HG02938 (cell line): ENCODE measurements at regions not wholly inside any gene's neighbourhood (a gene's known extent, or its start where the extent isn't known, plus 50 kb on each side); places are given as distances from the start of the nearest gene placed in this dataset.

Experiments
- ATAC-seq: cut with Tn5 transposase; IDR thresholded peaks from one replicate; pipeline ENCODE4 v1.9.1; 2021; ENCODE audit warnings: mild to moderate bottlenecking, moderate library complexity; ENCODE audit not compliant: unreplicated experiment

DNA sequence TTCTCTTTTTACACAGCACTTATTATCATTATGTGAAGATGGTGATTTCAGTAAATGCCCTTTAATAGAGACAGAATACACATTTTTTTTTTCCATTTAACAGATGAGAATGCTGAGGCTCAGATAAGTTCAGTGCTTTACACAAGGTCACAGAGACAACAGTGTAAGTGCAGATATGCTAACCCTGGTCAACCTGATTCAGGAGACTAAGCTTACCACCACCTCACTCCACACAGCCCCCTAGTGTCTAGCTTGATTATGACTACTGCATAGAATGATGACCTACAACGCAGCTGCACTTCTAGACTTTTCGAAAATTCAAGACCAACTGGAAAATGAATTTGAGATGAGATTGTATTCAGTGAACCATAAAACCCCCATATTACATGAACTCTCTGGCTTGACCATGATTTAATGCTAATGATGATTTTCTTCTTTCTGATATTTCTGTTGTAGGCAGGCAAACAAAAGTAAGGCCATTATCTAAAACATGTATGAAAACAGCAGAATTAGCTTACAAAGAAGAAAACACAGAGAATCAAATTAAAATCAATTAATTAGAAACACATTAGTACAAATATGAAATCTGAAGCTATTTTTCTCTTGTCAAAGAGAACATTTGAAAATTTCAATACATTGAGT is 212.1 kb upstream of the PHACTR1 start:
- ATAC-seq, result no peak

DNA sequence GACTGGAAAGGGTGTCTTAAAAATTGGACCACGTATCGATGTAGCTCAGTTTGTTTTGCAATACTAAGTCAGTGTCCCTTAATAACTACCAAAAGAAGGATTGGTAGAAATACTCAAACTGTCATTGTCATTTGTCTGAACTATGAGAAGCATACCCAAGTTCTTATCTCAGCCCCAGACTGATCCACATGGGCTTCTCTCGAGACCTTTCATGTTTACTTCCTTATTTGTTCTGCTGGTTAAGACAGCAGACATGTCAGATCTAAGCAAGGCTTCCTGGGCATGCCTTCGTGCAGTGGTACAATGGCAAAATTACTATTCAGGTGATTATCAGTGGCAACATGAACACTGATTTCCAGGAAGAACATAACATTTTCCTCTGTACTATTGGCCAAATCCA is 211.1 kb upstream of the PHACTR1 start:
- ATAC-seq, result no peak

GRCh38 chr6:12506159-12506558 is 210.4 kb upstream of the PHACTR1 start:
- no peak for ATAC-seq

DNA sequence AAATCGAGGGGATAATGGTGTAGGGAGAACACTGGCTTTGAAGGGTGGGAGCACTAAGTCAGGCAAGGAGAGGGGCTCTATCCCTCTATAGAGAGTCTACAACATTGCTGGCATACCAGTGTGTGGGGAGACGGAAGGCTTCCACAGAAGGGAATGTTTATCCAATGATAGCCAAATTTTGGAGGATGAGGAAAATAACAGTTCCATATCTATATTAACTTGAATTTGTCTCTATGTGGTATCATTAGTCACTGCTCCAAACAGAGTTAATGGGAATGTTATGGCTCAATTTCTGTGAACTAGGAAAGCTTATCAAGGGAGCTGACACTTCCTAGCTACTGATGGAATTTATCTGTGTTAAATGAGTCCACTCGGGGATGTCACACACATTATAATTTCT is 208.9 kb upstream of the PHACTR1 start:
- no peak for ATAC-seq

- ATAC-seq, result no peak
Observed at GRCh38 chr6:12508553-12508952, 208.0 kb upstream of the PHACTR1 start.

- ATAC-seq, result no peak
Observed at GRCh38 chr6:12509060-12509459, 207.5 kb upstream of the PHACTR1 start.

- ATAC-seq, result no peak
Observed at GRCh38 chr6:12516070-12516469, 200.5 kb upstream of the PHACTR1 start.

GRCh38 chr6:12522347-12522746 is 194.2 kb upstream of the PHACTR1 start:
- ATAC-seq, result no peak

- no peak for ATAC-seq
Observed at GRCh38 chr6:12523726-12524125, 192.8 kb upstream of the PHACTR1 start.

DNA sequence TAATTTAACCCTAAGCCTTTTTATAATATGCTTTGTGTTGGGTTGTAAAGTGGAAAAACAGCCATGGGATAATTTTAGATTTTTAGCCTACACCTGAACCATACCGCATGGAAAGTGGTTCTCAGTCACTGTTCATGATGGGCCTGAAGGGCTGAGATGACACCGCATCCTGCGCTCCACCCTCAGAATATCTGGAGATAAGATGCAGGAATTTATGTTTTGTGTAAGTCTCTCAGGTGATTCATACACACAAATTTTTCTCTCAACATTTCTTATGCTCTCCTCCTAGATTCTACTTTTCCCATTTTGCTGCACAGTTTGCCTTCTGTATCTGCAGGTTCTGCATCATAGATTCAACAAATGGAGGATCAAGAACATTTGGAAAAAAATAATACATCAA is 191.3 kb upstream of the PHACTR1 start:
- ATAC-seq, result no peak

DNA sequence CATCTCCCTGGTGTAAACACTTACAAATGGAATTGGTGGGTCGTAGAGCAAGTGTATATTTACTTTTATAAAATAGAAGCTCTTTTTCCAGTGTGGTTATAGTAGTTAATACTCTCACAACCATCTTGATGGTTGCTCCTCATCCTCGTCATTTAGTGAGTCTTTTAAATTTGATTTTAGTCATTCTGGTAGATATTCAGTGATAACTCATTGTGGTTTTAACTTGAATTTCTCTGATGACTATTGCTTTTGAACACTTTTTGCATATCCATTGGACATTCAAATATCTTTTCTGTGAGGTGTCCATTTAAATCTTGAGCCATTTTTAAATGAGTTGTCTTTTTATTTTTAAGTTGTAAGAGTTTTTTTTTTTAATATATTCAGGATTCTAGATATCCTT is 189.2 kb upstream of the PHACTR1 start:
- ATAC-seq, result no peak

GRCh38 chr6:12528136-12528535 is 188.4 kb upstream of the PHACTR1 start:
- no peak for ATAC-seq

GRCh38 chr6:12528581-12529363 is 187.8 kb upstream of the PHACTR1 start:
- no peak for ATAC-seq

DNA sequence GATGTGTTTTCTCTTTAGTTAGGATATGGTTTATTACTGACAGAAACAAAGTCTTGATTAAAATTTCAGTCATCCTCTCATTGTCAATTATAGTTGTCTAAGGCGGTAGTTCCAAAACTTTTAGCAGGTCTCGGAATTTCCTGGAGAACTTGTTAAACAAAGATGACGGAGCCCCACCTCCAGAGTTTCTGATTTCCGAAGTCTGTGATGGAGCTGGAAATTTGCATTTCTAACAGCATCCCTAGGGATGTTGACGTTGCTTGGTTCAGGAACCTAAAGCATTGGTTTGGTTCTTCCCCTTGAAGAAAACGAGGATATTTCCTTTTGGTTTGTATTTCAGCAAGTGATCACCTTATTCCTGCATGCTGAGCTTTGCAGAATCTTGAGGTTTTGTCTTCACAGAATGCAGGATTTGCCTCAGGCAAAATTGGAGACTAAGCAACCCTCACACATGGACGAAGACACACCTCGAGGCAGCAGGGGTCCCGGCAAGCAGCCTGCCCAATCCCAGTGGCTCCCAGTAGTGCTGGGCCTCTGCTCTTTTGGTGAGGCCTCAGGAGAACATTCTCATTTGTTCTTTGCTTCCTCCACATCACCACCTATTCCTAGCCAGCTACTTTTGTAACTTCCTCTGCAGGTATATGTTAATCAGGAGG is 187.1 kb upstream of the PHACTR1 start:
- ATAC-seq, result no peak

- no peak for ATAC-seq
Observed at GRCh38 chr6:12530345-12530744, 186.2 kb upstream of the PHACTR1 start.

GRCh38 chr6:12533586-12533985 is 183.0 kb upstream of the PHACTR1 start:
- ATAC-seq, result no peak

- no peak for ATAC-seq
Observed at GRCh38 chr6:12534069-12534853, 182.3 kb upstream of the PHACTR1 start.

- ATAC-seq, result no peak
Observed at GRCh38 chr6:12535586-12536314, 180.8 kb upstream of the PHACTR1 start.

GRCh38 chr6:12536416-12536815 is 180.2 kb upstream of the PHACTR1 start:
- no peak for ATAC-seq

DNA sequence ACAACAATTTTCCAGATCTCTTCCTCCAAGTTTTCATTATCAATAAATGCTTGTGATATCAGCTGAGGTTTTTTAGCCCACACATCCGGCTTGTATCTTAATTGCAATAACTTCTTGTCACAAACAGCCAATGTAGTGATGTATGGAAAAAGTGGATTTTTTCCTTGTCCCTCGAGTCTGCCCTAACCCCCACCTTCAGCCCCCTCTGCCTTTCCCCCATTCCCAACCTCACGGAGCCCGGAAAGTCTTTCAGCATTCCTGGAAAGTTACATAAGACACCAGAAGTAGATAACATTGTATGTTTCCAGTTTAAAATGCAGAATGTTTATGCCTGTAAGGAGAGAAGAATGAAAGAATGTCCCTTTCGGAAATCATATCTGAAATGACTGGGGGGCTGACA is 179.2 kb upstream of the PHACTR1 start:
- no peak for ATAC-seq

GRCh38 chr6:12538881-12539357 is 177.6 kb upstream of the PHACTR1 start:
- ATAC-seq, result no peak
